GM12891 (cell line): ENCODE measurements at regions not wholly inside any gene's neighbourhood (a gene's known extent, or its start where the extent isn't known, plus 50 kb on each side); places are given as distances from the start of the nearest gene placed in this dataset.

Experiments used
- POLR2A ChIP-seq: IDR thresholded peaks from 2 replicates; pipeline ENCODE4 v1.6.1; 2011; ENCODE audit warnings: low read depth, low read length, control low read depth
- POLR2AphosphoS5 ChIP-seq: IDR thresholded peaks from 2 replicates; pipeline ENCODE4 v1.6.1; 2011; ENCODE audit warnings: low read depth, low read length, control low read depth
- SPI1 ChIP-seq: IDR thresholded peaks from 2 replicates; pipeline ENCODE4 v1.6.1; 2011; ENCODE audit warnings: low read depth, low read length, control low read depth
- TAF1 ChIP-seq: IDR thresholded peaks from 2 replicates; pipeline ENCODE4 v1.6.1; 2011; ENCODE audit warnings: low read depth, low read length, control low read depth

DNA sequence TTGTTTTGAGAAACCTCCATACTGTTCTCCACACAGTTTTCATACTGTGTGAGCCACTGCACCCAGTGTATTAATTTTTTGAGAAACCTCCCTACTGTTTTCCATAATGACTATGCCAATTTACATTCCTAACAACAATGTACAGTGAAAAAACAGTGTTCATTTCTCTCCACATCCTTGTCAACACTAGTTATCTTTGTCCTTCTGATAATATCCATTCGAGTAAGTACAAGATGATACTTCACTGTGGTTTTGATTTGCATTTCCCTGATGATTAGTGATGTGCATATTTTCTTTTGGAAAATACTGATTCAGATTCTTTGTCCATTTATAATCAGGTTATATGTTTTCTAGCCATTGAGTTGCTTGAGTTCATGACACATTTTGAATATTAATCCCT is 462.0 kb downstream of the CDH11 start:
- no peak for TF ChIP-seq POLR2AphosphoS5
- TF ChIP-seq POLR2A, result no peak
- no peak for TF ChIP-seq TAF1
- no peak for TF ChIP-seq SPI1
